K562 (cell line): ENCODE measurements at regions not wholly inside any gene's neighbourhood (a gene's known extent, or its start where the extent isn't known, plus 50 kb on each side); places are given as distances from the start of the nearest gene placed in this dataset.

ENCODE experiments used
- CTCF ChIP-seq, 3 experiments: IDR thresholded peaks in 2 of 3; conservative IDR thresholded peaks in 1 of 3; 2 replicates each; pipeline ENCODE4 v1.5.1; 2011 to 2012; ENCODE audit warnings: low read length in 3 of 3, mild to moderate bottlenecking in 3 of 3, control low read depth in 2 of 3, improper control_type of control experiment in 1 of 3, inconsistent platforms in 1 of 3, low read depth in 1 of 3, mixed read lengths in 1 of 3, moderate library complexity in 1 of 3; ENCODE audit not compliant: insufficient read depth in 2 of 3
- HDAC2 ChIP-seq: fragments of 450-650 bp; IDR thresholded peaks from 2 replicates; pipeline ENCODE4 v1.6.1; 2016; ENCODE audit warnings: mild to moderate bottlenecking
- KDM4B ChIP-seq, 2 experiments: fragments of 450-650 bp in 1 of 2; sonication (generic) in 1 of 2; IDR thresholded peaks; 2 replicates each; pipeline ENCODE4 v1.6.1; 2016 to 2017; ENCODE audit warnings: borderline replicate concordance in 2 of 2, antibody characterized with exemption in 1 of 2, low read depth in 1 of 2, mild to moderate bottlenecking in 1 of 2
- KLF10 ChIP-seq: fragments of 250-450 bp; sonication (Bioruptor Pico); IDR thresholded peaks from 2 replicates; pipeline ENCODE4 v1.6.1; 2021; ENCODE audit warnings: matching md5 sums
- YBX1 ChIP-seq: fragments of 450-650 bp; IDR thresholded peaks from 2 replicates; pipeline ENCODE4 v1.7.1; 2016; ENCODE audit warnings: mild to moderate bottlenecking

GRCh38 chr10:33594475-33594874, 260.0 kb upstream of the NRP1 start:
- no peak for TF ChIP-seq KDM4B (IDR thresholded peaks at IDR 0.05; ENCODE audit: borderline replicate concordance in 2 of 2, low read depth in 1 of 2)
- TF ChIP-seq HDAC2, result no peak
- no peak for TF ChIP-seq YBX1
- TF ChIP-seq CTCF (IDR thresholded peaks at IDR 0.05 in 2 of 3, conservative IDR thresholded peaks at IDR 0.05 in 1 of 3; ENCODE audit: insufficient read depth in 2 of 3, low read depth in 1 of 3, low read length in 3 of 3), result no peak
- no peak for TF ChIP-seq KLF10 (CRISPR knock-in tag)
